Retinal pigment epithelial cell (primary cell): ENCODE measurements at regions not wholly inside any gene's neighbourhood (a gene's known extent, or its start where the extent isn't known, plus 50 kb on each side); places are given as distances from the start of the nearest gene placed in this dataset.

Source experiments
- DNase-seq: peaks from one replicate; pipeline ENCODE4 v3.0.0-alpha.2; 2010; ENCODE audit warnings: low read depth
- H3K4me3 ChIP-seq: 2 replicates; pipeline ENCODE4 v1.5.1; 2011; ENCODE audit warnings: mild to moderate bottlenecking, low read length, control low read depth, moderate library complexity
- TF ChIP-seq, protein P1 (sequence below): conservative IDR thresholded peaks from 2 replicates; pipeline ENCODE4 v1.5.1; 2011; ENCODE audit warnings: low read depth, low read length, control low read depth, inconsistent platforms

DNA sequence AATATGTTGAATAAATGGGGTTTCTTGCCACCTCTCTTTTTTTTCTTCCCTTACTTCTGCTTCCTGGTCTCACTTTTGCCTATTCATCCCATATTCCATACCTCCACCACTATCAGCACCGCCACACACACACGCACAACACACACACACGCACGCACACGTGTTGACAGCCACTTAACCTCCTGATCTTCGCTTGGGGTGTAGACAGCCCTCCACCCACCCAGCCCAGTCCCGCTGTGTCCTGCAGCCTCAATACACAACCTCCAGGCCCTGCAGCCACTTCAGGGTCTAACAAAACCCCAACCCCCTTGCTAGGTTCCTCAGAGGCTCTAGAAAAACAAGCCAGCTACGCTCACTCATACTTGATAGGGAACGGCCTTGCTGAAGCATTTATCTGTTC, 72.3 kb downstream of the LINC00237 start:
- TF ChIP-seq, protein P1, sequence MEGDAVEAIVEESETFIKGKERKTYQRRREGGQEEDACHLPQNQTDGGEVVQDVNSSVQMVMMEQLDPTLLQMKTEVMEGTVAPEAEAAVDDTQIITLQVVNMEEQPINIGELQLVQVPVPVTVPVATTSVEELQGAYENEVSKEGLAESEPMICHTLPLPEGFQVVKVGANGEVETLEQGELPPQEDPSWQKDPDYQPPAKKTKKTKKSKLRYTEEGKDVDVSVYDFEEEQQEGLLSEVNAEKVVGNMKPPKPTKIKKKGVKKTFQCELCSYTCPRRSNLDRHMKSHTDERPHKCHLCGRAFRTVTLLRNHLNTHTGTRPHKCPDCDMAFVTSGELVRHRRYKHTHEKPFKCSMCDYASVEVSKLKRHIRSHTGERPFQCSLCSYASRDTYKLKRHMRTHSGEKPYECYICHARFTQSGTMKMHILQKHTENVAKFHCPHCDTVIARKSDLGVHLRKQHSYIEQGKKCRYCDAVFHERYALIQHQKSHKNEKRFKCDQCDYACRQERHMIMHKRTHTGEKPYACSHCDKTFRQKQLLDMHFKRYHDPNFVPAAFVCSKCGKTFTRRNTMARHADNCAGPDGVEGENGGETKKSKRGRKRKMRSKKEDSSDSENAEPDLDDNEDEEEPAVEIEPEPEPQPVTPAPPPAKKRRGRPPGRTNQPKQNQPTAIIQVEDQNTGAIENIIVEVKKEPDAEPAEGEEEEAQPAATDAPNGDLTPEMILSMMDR: no peak
- no peak overlapping the region for H3K4me3 ChIP-seq
- DNase-seq: no peak

DNA sequence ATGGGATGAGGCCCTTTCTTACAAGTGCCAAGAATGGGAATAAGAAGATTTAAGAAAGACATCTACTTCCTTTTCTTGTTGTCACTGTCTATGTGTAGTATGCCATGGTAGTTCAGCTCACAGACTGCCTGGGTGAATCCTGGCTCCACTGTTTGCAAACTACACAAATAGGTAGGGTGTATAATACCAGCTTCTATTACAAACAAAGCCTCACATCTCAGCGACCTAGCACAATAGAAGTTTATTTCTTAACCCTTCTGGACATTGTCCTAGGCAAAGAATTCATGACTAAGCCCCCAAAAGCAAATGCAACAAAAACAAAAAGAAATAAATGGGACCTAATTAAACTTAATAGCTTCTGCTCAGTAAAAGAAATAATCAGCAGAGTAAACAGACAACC, 74.5 kb downstream of the LINC00237 start:
- no peak overlapping the region for H3K4me3 ChIP-seq
- DNase-seq: no peak
- TF ChIP-seq, protein P1: no peak

DNA sequence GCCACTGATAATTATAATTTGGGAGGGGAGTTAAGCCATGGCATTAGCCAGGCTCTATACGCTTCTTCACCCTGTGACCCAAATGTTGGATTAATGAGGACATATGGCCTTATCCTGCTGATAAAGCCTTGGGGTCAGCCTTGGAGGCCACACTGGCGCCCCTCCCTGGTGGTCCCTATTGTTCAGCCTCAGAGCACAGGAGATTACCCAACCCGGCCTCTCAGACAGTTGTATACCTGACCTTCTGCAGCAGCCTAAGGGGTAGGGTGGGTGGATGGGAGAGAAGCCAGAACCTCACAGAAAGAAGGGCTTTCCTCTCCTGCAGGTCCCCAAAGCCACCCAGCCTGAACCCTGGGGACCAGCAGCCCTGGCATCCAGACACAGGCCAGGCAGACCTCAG, 76.8 kb downstream of the LINC00237 start:
- no peak for DNase-seq
- TF ChIP-seq, protein P1: no peak
- H3K4me3 ChIP-seq: no peak overlapping the region

DNA sequence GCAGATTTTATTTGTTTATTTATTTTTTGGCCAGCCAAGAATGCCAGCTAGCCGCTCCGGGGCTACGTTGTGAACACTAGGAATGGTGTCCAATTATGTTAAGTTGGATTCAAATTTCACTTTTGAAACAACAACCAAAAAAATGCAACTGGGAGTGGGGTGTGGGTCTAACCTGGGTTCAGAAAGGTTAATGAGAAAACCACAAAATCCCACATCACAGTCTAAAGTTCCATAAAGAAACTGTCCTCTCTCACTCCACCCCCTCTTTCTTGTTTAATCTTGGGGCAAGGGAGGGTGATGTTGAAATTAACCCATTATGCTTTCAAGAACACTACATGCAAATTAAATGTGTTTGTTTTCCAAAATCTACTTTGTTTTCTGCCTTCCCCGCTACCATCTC, 77.2 kb downstream of the LINC00237 start:
- TF ChIP-seq, protein P1: no peak
- H3K4me3 ChIP-seq: no peak overlapping the region
- no peak for DNase-seq

DNA sequence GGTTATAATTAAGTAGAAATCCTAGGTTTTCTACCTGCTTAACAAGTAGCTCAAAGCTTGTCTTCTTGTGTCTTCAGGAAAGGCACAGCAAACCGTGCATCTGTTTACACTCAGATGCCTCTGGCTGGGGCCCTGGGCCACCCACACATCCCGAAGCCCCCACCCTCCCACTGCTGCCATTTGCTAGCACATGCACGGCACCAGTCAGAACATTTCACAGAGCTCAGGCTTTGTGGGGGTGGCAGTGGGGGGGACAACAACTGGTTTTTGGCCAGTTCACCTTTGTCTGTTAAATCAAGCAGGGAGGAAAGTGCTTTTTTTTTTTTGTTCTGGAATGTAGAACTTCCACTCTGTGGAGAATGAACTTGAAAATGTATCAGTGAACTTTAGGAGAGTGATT, 77.7 kb downstream of the LINC00237 start:
- DNase-seq: no peak
- TF ChIP-seq, protein P1: no peak

DNA sequence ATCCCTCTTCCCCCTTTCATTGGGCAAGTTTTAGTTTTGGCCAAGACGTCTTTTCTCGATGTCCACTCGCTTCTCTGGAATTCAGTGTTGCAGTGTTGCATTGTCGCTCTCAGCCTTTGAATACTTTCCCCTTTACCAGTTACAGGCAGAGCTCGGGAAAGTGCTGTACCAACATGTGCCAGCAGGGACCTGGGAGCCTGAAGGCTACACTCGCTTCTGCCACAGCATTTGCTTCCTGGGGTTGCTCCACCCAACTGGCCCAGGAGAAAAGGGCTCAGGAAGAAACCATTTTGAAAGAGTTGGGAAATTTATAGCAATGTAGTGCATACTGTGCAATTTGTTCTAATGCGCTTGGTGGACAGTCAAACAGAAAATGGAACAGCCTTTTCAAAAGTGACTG, 78.6 kb downstream of the LINC00237 start:
- H3K4me3 ChIP-seq: no peak overlapping the region
- DNase-seq: no peak
- TF ChIP-seq, protein P1: no peak

More for the DNA sequence above, 77.7 kb downstream of the LINC00237 start:
- H3K4me3 ChIP-seq: no peak overlapping the region

DNA sequence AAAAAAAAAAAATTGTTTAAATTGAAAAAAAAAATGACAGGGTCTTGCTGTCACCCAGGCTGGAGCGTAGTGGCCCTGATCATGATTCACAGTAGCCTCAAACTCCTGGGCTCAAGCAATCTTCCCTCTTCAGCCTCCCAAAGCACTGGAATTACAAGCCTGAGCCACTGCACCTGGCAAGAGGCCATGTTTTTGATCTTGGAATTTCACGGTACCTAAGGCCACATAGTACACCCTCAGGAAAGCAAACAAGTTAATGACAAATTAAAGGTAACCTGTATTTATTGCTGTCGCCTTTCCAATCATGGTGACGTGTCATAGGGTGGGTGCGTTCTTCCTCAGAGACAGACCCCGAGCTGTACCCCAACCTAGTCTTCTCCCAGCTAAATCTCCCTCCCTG, 79.2 kb downstream of the LINC00237 start:
- no peak for DNase-seq
- no peak overlapping the region for H3K4me3 ChIP-seq
- TF ChIP-seq, protein P1: no peak
